ENCODE measurements at regions not wholly inside any gene's neighbourhood (a gene's known extent, or its start where the extent isn't known, plus 50 kb on each side); places are given as distances from the start of the nearest gene placed in this dataset.

DNA sequence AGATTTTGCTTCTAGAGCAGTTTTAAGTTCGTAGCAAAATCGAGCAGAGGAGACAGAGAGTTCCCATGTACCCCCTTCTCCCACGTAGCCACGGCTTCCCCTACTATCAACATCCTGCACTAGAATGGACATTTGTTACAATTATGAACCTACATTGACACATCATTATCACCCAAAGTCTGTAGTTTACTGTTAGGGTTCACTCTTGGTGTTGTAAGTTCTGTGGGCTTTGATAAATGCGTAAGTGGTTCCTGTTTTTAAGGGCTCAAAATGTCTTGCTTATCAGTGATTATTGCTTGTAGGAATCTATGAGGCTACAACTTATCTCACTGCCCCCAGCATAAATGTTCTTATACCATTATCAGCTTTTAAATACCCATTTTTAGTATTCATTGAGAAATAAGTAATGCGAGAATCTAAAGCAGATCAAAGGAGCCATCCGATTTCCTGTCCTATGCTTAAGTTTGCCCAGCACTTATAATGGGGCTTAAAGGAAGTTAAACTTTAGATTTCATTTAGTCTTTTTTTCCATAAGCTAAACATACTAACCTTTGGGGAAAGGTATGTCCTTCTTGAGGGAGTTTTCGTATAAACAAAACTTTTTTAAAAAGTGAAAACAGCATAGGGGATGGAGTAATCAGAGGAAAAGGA, 118.7 kb downstream of the HAUS1 start:
- TF ChIP-seq EZH2 (IDR thresholded peaks at IDR 0.05; ENCODE audit: borderline replicate concordance, insufficient read depth, low read length, poor library complexity, severe bottlenecking) (no peak), RAD21 (conservative IDR thresholded peaks at IDR 0.05) (no peak)
- TF ChIP-seq, protein P1, sequence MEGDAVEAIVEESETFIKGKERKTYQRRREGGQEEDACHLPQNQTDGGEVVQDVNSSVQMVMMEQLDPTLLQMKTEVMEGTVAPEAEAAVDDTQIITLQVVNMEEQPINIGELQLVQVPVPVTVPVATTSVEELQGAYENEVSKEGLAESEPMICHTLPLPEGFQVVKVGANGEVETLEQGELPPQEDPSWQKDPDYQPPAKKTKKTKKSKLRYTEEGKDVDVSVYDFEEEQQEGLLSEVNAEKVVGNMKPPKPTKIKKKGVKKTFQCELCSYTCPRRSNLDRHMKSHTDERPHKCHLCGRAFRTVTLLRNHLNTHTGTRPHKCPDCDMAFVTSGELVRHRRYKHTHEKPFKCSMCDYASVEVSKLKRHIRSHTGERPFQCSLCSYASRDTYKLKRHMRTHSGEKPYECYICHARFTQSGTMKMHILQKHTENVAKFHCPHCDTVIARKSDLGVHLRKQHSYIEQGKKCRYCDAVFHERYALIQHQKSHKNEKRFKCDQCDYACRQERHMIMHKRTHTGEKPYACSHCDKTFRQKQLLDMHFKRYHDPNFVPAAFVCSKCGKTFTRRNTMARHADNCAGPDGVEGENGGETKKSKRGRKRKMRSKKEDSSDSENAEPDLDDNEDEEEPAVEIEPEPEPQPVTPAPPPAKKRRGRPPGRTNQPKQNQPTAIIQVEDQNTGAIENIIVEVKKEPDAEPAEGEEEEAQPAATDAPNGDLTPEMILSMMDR (IDR thresholded peaks at IDR 0.05; ENCODE audit: poor library complexity, severe bottlenecking) = no peak

Data from neural cell (in vitro differentiated cells).